C4-2B (cell line): ENCODE measurements at regions not wholly inside any gene's neighbourhood (a gene's known extent, or its start where the extent isn't known, plus 50 kb on each side); places are given as distances from the start of the nearest gene placed in this dataset.

ENCODE experiments used
- ZFX ChIP-seq: fragments of 450-650 bp; IDR thresholded peaks from 2 replicates; pipeline ENCODE4 v1.6.1; 2017
- TF ChIP-seq, protein P1 (sequence below): fragments of 450-650 bp; conservative IDR thresholded peaks from 2 replicates; pipeline ENCODE4 v1.5.1; 2017; ENCODE audit warnings: mild to moderate bottlenecking

DNA sequence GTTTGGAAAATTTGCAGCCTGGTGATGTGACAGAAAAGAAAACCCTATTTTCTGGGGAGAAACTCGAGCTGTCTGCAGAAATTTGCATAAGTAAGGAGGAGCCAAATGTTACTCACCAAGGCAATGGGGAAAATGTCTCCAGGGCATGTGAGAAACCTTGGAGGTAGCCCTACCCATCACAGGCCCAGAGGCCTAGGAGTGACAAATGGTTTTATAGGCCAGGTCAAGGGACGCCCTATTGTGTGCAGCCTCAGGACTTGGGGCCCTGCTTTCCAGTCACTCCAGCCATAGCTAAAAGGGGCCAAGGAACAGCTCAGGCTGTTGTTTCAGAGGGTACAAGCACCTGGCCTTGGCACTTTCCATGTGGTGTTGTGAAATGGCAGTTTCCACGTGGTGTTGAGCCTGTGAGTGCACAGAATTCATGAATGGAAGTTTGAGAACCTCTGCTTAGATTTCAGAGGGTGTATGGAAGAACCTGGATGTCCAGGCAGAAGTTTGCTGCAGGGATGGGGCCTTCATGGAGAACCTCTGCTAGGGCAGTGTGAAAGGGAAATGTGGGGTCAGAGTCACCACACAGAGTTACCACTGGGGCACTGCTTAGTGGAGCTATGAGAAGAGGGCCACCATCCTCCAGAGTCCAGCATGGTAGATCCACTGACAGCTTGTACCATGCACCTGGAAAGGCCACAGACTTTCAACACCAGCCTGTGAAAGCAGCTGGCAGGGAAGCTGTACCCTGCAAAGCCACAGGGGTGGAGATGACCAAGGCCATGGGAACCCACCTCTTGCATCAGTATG lies 637.6 kb upstream of the EPHA5 start:
- TF ChIP-seq, protein P1, sequence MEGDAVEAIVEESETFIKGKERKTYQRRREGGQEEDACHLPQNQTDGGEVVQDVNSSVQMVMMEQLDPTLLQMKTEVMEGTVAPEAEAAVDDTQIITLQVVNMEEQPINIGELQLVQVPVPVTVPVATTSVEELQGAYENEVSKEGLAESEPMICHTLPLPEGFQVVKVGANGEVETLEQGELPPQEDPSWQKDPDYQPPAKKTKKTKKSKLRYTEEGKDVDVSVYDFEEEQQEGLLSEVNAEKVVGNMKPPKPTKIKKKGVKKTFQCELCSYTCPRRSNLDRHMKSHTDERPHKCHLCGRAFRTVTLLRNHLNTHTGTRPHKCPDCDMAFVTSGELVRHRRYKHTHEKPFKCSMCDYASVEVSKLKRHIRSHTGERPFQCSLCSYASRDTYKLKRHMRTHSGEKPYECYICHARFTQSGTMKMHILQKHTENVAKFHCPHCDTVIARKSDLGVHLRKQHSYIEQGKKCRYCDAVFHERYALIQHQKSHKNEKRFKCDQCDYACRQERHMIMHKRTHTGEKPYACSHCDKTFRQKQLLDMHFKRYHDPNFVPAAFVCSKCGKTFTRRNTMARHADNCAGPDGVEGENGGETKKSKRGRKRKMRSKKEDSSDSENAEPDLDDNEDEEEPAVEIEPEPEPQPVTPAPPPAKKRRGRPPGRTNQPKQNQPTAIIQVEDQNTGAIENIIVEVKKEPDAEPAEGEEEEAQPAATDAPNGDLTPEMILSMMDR: no peak
- no peak for TF ChIP-seq ZFX
